Neural progenitor cell (in vitro differentiated cells): ENCODE measurements at regions not wholly inside any gene's neighbourhood (a gene's known extent, or its start where the extent isn't known, plus 50 kb on each side); places are given as distances from the start of the nearest gene placed in this dataset.

Experiments used
- EZH2phosphoT487 ChIP-seq: fragments of 200-600 bp; sonication (generic); IDR thresholded peaks from 2 replicates; pipeline ENCODE4 v1.6.1; 2017; ENCODE audit warnings: antibody characterized with exemption
- TF ChIP-seq, protein P1 (sequence below): fragments of 200-600 bp; sonication (generic); IDR thresholded peaks from 2 replicates; pipeline ENCODE4 v1.5.1; 2017; ENCODE audit warnings: antibody characterized with exemption, mild to moderate bottlenecking

GRCh38 chr16:64240586-64240985, 881.3 kb downstream of the CDH11 start:
- TF ChIP-seq, protein P1, sequence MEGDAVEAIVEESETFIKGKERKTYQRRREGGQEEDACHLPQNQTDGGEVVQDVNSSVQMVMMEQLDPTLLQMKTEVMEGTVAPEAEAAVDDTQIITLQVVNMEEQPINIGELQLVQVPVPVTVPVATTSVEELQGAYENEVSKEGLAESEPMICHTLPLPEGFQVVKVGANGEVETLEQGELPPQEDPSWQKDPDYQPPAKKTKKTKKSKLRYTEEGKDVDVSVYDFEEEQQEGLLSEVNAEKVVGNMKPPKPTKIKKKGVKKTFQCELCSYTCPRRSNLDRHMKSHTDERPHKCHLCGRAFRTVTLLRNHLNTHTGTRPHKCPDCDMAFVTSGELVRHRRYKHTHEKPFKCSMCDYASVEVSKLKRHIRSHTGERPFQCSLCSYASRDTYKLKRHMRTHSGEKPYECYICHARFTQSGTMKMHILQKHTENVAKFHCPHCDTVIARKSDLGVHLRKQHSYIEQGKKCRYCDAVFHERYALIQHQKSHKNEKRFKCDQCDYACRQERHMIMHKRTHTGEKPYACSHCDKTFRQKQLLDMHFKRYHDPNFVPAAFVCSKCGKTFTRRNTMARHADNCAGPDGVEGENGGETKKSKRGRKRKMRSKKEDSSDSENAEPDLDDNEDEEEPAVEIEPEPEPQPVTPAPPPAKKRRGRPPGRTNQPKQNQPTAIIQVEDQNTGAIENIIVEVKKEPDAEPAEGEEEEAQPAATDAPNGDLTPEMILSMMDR, result no peak
- no peak for TF ChIP-seq EZH2phosphoT487
